HFFc6 (cell line): ENCODE measurements at regions not wholly inside any gene's neighbourhood (a gene's known extent, or its start where the extent isn't known, plus 50 kb on each side); places are given as distances from the start of the nearest gene placed in this dataset.

Experiments used
- DNase-seq: peaks from one replicate; pipeline ENCODE4 v3.0.0-alpha.2; 2018
- H3K27ac Mint-ChIP-seq: 2 replicates; pipeline ENCODE4 v1.8.0; 2020; ENCODE audit warnings: mild to moderate bottlenecking, mixed read lengths
- H3K27me3 Mint-ChIP-seq: 2 replicates; pipeline ENCODE4 v1.8.0; 2021; ENCODE audit warnings: mild to moderate bottlenecking, moderate library complexity, mixed read lengths; ENCODE audit not compliant: insufficient read depth
- H3K36me3 Mint-ChIP-seq: 2 replicates; pipeline ENCODE4 v1.8.0; 2021; ENCODE audit warnings: low read depth, mixed read lengths
- H3K4me1 Mint-ChIP-seq: 2 replicates; pipeline ENCODE4 v1.8.0; 2020; ENCODE audit warnings: low read depth, mixed read lengths
- H3K4me3 Mint-ChIP-seq: 2 replicates; pipeline ENCODE4 v1.8.0; 2020; ENCODE audit warnings: mild to moderate bottlenecking, moderate library complexity, mixed read lengths
- H3K9me3 Mint-ChIP-seq: 2 replicates; pipeline ENCODE4 v1.8.0; 2020; ENCODE audit warnings: mild to moderate bottlenecking, mixed read lengths
- CTCF ChIP-seq: fragments of 200-600 bp; sonication (generic); IDR thresholded peaks from 2 replicates; pipeline ENCODE4 v1.5.0; 2021; ENCODE audit warnings: antibody characterized with exemption, mild to moderate bottlenecking

GRCh38 chr2:128681507-128681906 lies 362.8 kb upstream of the HS6ST1 start:
- peaks cover 10% of the 10 kb centered on the region; the same call in 1 of the 2 replicates for H3K27me3 Mint-ChIP-seq
- no peak for TF ChIP-seq CTCF
- H3K36me3 Mint-ChIP-seq = no peaks in the 10 kb centered on the region
- H3K4me1 Mint-ChIP-seq = no peaks in the 10 kb centered on the region
- no peak overlapping the region for H3K27ac Mint-ChIP-seq
- no peak for DNase-seq
- H3K4me3 Mint-ChIP-seq = no peak overlapping the region
- no peaks in the 10 kb centered on the region for H3K9me3 Mint-ChIP-seq

DNA sequence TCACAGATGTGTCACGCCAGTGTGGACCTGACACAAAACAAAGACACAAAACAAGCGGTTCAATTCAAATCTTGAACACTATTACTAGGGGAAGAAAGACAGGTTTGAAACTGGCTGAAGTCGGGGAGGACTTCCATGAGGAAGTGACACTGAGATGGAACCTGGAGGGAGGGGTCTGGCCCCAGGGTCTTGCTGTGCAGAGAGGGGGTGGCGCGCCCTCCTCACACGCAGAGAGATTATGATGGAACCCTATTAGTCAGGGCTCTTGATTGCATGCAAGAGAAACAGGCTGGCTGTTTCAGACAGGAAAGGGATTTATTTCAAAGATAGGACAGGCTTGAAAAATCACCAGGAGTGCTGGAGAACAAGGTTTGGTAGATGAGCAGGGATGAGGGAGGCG lies 363.6 kb upstream of the HS6ST1 start:
- H3K4me3 Mint-ChIP-seq = no peak overlapping the region
- H3K9me3 Mint-ChIP-seq = no peaks in the 10 kb centered on the region

DNA sequence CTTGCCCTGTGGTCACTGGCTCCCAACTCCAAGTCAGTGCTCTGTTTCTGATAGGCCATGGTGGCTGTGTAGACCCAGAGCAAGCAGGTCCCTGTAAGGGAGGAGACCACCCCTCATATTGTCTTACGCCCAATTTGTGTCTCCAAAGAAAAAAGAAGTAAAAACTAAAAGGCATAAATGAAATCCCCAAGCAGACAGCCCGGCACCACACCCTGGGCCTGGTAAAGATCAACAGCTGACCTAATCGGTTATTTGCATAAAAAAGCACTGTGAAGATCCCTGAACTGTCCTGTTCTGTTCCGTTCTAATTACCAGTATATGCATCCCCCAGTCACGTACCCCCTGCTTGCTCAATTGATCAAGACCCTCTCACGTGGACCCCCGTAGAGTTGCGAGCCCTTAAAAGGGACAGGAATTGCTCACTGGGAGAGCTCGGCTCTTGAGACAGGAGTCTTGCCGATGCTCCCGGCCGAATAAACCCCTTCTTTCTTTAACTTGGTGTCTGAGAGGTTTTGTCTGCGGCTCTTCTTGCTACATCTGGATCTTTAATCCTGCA lies 364.1 kb upstream of the HS6ST1 start:
- no peaks in the 10 kb centered on the region for H3K36me3 Mint-ChIP-seq
- H3K27me3 Mint-ChIP-seq = peaks cover 13% of the 10 kb centered on the region; the same call in 1 of the 2 replicates
- no peak for TF ChIP-seq CTCF
- H3K27ac Mint-ChIP-seq = no peak overlapping the region
- no peak overlapping the region for H3K4me3 Mint-ChIP-seq
- no peaks in the 10 kb centered on the region for H3K4me1 Mint-ChIP-seq
- no peak for DNase-seq
- no peaks in the 10 kb centered on the region for H3K9me3 Mint-ChIP-seq

More for the DNA sequence above, 363.6 kb upstream of the HS6ST1 start:
- H3K27ac Mint-ChIP-seq = no peak overlapping the region
- peaks cover 13% of the 10 kb centered on the region; the same call in 1 of the 2 replicates for H3K27me3 Mint-ChIP-seq
- no peak for TF ChIP-seq CTCF
- no peaks in the 10 kb centered on the region for H3K4me1 Mint-ChIP-seq
- DNase-seq = no peak
- H3K36me3 Mint-ChIP-seq = no peaks in the 10 kb centered on the region

GRCh38 chr2:128684523-128684922 lies 365.9 kb upstream of the HS6ST1 start:
- H3K36me3 Mint-ChIP-seq = no peaks in the 10 kb centered on the region
- no peak for DNase-seq
- no peaks in the 10 kb centered on the region for H3K9me3 Mint-ChIP-seq
- H3K27ac Mint-ChIP-seq = no peak overlapping the region
- peaks cover 13% of the 10 kb centered on the region; the same call in 1 of the 2 replicates for H3K27me3 Mint-ChIP-seq
- no peak for TF ChIP-seq CTCF
- H3K4me1 Mint-ChIP-seq = no peaks in the 10 kb centered on the region
- H3K4me3 Mint-ChIP-seq = no peak overlapping the region

DNA sequence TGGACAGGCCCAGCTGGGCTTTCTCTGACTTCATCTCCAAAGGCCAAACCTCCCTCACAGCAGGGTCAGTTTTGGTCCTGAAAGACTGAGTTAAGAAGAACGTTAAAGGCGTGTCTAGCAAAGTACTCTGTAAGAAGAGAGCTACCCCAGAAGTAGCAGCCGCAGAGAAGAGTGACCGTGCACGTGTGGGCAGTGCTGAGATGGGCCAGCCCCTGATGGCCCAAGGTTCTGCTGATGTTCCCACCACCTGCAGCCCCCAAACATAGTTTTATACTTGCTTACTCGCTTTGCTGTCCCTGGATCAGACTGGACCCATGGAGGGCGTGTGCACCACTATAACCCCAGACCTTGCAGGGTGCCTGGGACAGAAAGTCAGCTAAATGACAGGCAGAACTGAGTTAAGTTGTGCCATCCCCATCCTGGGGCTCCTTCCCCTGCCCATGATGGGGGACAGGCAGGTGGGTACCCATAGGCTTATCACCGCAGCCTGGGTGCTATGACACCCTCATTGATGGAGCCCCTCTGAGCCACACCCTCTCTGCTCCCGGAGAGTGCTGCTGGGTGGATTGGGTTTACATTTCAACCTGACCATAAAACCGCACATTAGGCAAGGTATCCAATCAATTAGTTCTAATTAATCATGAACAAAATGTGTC lies 367.3 kb upstream of the HS6ST1 start:
- Mint-ChIP-seq H3K4me1 (no peaks in the 10 kb centered on the region), H3K27me3 (peaks cover 18% of the 10 kb centered on the region), H3K4me3 (no peak overlapping the region), H3K9me3 (no peaks in the 10 kb centered on the region), H3K27ac (no peak overlapping the region), H3K36me3 (no peaks in the 10 kb centered on the region)
- TF ChIP-seq CTCF = no peak
- no peak for DNase-seq
